ENCODE measurements at regions not wholly inside any gene's neighbourhood (a gene's known extent, or its start where the extent isn't known, plus 50 kb on each side); places are given as distances from the start of the nearest gene placed in this dataset.

DNA sequence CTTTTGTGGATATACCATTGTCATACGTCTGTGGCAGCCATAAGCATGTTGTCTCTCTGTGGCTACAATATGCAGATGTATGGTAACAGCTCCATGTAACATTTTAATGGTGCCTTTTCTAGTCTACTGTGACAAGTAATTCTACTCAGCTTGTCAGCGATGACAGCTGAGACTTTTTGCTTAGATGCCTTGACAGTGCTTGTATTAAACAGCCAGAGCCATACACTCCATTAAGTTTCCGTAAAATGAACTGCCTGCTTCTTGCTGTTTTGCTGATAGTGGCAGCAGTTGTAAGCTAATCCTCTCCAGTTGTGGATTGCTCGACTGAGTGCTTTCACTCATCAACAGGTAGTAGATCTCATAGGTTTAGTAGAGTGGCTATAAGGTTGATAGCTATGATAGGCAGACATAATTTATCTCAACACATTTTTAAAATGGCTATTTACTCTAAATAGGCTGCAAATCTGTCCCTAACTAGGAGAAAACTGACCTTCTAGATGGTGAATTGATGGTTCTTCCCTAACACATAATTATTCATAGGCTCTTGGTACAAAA, 260.2 kb upstream of the NAALADL2 start:
- Mint-ChIP-seq H3K36me3 (ENCODE audit: low read depth) (no peaks in the 10 kb centered on the region), H3K4me1 (no peaks in the 10 kb centered on the region), H3K9me3 (peaks cover 8% of the 10 kb centered on the region), H3K27me3 (ENCODE audit: low read depth, poor library complexity) (no peaks in the 10 kb centered on the region), H3K27ac (no peak overlapping the region), H3K4me3 (no peak overlapping the region)
- TF ChIP-seq, protein P1, sequence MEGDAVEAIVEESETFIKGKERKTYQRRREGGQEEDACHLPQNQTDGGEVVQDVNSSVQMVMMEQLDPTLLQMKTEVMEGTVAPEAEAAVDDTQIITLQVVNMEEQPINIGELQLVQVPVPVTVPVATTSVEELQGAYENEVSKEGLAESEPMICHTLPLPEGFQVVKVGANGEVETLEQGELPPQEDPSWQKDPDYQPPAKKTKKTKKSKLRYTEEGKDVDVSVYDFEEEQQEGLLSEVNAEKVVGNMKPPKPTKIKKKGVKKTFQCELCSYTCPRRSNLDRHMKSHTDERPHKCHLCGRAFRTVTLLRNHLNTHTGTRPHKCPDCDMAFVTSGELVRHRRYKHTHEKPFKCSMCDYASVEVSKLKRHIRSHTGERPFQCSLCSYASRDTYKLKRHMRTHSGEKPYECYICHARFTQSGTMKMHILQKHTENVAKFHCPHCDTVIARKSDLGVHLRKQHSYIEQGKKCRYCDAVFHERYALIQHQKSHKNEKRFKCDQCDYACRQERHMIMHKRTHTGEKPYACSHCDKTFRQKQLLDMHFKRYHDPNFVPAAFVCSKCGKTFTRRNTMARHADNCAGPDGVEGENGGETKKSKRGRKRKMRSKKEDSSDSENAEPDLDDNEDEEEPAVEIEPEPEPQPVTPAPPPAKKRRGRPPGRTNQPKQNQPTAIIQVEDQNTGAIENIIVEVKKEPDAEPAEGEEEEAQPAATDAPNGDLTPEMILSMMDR (IDR thresholded peaks at IDR 0.05), result no peak
- no peak for DNase-seq

DNA sequence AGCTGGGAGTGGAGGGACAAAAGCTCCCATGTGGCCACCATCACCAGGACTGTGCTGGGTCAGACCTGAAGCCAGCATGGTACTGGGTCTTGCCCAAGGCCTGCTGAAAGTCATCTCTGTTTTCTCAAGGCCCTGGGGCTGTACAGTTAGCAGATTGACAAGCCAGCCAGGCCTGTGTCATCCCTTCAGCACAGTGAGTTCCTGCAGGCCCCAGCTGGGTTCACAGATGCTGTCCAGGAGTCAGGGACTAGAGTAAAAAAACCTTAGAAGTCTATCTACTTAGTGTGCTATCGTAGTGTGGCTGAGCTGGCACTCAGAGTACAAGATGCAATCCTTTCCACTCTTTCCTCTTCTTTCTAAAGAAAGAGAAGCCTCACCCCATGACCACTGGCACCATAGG, 246.0 kb upstream of the NAALADL2 start:
- TF ChIP-seq, protein P1 (IDR thresholded peaks at IDR 0.05), result no peak
- Mint-ChIP-seq H3K4me3 (no peak overlapping the region), H3K9me3 (peaks cover 14% of the 10 kb centered on the region), H3K4me1 (peaks cover 6% of the 10 kb centered on the region), H3K36me3 (ENCODE audit: low read depth) (no peaks in the 10 kb centered on the region), H3K27me3 (ENCODE audit: low read depth, poor library complexity) (no peaks in the 10 kb centered on the region), H3K27ac (no peak overlapping the region)
- no peak for DNase-seq

DNA sequence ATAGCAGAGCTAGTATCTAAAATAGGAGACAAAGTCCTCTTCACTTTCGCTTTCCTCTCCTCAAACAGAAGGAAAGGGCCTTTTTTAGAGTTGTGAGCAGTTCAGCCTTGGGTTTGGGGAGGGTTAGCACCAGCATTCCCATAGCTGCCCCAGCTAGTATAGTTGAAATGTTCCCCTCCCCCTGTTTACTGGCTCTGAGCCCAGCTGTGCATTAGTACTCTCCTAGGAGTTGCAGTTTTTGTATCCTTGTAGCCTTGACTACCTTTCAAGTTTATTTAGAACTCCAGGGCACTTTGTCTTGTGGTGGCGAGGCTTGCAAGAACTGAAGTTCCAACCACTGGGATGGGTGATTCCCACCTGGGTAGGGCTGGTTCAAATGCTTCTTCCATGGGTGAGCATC, 245.1 kb upstream of the NAALADL2 start:
- DNase-seq, result no peak
- Mint-ChIP-seq H3K36me3 (ENCODE audit: low read depth) (no peaks in the 10 kb centered on the region), H3K27ac (no peak overlapping the region), H3K4me3 (no peak overlapping the region), H3K27me3 (ENCODE audit: low read depth, poor library complexity) (no peaks in the 10 kb centered on the region), H3K9me3 (peaks cover 13% of the 10 kb centered on the region), H3K4me1 (peaks cover 6% of the 10 kb centered on the region)
- TF ChIP-seq, protein P1 (IDR thresholded peaks at IDR 0.05), result no peak

DNA sequence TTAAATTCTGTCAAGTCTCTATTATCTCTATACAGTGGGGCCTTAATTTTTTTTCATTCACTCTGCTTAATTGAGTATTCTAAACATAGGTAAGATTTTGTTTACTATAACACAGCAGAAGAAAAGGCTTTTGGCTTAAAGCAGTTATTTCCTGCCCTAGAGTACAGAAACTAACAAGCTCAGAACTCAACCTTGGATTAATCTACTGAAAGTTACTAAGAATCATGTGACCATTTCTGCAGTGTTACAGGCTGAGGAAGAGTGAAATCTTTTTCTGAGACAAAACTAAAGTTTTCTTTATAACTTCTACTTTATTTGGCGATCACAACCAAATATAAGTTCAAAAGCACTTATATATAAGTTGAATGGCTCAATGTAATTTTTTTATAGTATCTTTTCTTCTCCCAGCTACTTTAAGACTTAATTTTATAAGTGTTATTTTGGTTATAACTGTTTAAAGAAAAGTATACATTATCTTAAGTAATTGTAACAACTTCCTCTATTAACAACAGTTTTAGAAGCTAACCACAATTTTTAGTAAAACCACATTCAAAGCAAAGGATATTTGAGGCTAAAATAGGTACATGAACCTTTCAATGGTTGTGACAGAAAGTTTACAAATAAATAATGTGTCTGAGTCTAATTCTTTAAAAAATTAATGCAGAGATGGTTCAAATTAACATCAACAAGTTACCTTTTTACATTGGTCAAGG, 240.6 kb upstream of the NAALADL2 start:
- DNase-seq, result no peak
- H3K27ac Mint-ChIP-seq, result no peak overlapping the region

DNA sequence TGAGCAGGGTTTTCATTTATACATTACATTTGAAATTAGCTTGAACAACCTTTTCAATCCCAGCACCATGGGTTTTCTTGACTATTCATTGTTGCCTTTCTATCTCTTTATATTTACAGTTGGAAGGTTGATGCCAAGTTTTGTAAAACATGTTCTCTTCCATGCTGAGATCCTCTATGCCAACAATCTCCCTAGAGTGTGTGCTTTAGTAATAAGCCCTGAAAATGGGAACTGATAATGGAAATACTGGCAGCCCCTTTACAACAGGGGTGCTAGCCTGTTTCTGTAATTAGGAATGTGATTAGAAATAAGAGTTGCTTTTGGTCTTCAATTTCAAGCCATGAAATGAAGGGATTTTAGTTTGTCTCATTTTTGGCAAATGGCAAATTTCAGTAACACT, 239.9 kb upstream of the NAALADL2 start:
- no peaks in the 10 kb centered on the region for H3K27me3 Mint-ChIP-seq (ENCODE audit: low read depth, poor library complexity)
- H3K36me3 Mint-ChIP-seq (ENCODE audit: low read depth), result no peaks in the 10 kb centered on the region
- no peaks in the 10 kb centered on the region for H3K9me3 Mint-ChIP-seq
- no peak overlapping the region for H3K4me3 Mint-ChIP-seq
- TF ChIP-seq, protein P1 (IDR thresholded peaks at IDR 0.05), result no peak
- DNase-seq, result no peak
- peaks cover 4% of the 10 kb centered on the region for H3K4me1 Mint-ChIP-seq
- no peak overlapping the region for H3K27ac Mint-ChIP-seq

More for the DNA sequence above, 240.6 kb upstream of the NAALADL2 start:
- Mint-ChIP-seq H3K9me3 (no peaks in the 10 kb centered on the region), H3K27me3 (ENCODE audit: low read depth, poor library complexity) (no peaks in the 10 kb centered on the region), H3K4me1 (peaks cover 6% of the 10 kb centered on the region), H3K4me3 (no peak overlapping the region), H3K36me3 (ENCODE audit: low read depth) (no peaks in the 10 kb centered on the region)
- TF ChIP-seq, protein P1 (IDR thresholded peaks at IDR 0.05), result no peak

DNA sequence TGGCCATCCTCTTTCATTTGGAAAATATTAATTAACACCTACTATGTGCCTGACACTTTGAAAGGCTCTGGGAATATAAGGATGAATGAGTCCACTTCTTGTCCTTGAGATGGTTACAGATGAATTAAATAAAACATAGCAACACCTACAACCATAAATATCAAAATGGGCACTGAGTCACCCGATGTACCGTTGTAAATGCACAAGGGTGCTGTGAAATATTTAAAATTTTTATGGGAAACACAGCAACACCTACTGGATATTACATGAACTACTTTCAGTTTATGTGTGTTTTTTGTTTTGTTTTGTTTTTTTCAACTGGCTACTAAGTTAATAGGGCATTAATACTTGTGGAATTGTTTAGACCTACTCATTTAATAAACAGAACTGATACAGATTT, 239.0 kb upstream of the NAALADL2 start:
- TF ChIP-seq, protein P1 (IDR thresholded peaks at IDR 0.05), result peak; percentile 20
- no peak overlapping the region for H3K4me3 Mint-ChIP-seq
- no peaks in the 10 kb centered on the region for H3K27me3 Mint-ChIP-seq (ENCODE audit: low read depth, poor library complexity)
- H3K9me3 Mint-ChIP-seq, result no peaks in the 10 kb centered on the region
- no peaks in the 10 kb centered on the region for H3K36me3 Mint-ChIP-seq (ENCODE audit: low read depth)
- DNase-seq, result no peak
- H3K27ac Mint-ChIP-seq, result no peak overlapping the region
- H3K4me1 Mint-ChIP-seq, result no peaks in the 10 kb centered on the region

All from nephron progenitor cell (in vitro differentiated cells).